ENCODE measurements at regions not wholly inside any gene's neighbourhood (a gene's known extent, or its start where the extent isn't known, plus 50 kb on each side); places are given as distances from the start of the nearest gene placed in this dataset.
"Not testable (repeated sequence)": the region's sequence is repeated elsewhere in the genome, so short reads cannot be mapped to it uniquely, and the experiment has no call there.

DNA sequence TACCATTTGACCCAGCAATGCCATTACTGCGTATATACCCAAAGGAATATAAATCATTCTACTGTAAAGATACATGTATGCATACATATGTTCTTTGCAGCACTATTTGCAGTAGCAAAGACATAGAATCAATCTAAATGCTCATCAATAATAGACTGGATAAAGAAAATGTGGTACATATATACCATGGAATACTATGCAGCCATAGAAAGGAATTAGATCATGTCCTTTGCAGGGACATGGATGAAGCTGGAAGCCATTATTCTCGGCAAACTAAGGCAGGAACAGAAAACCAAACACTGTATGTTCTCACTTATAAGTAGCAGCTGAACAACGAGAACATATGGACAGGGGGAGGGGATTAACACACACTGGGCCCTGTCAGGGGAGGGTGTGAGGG is 54.8 kb upstream of the ZNF30 start:
- DNase-seq = not testable (repeated sequence)

DNA sequence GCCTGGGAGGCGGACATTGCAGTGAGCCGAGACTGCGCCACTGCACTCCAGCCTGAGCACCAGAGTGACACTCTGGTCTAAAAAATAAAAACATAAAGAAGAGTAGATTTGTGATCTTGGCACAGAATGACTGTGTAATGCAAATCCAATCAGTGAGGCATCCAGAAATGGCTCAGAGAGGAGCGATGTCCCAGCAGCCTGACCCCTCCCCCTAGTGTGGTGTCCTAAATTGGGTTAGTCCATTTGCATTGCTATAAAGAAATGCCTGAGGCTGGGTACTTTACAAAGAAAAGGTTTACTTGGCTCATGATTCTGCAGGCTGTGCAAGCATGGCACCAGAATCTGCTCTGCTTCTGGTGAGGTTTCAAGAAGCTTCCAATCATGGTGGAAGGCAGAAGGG is 59.1 kb upstream of the ZNF30 start:
- DNase-seq = no peak

DNA sequence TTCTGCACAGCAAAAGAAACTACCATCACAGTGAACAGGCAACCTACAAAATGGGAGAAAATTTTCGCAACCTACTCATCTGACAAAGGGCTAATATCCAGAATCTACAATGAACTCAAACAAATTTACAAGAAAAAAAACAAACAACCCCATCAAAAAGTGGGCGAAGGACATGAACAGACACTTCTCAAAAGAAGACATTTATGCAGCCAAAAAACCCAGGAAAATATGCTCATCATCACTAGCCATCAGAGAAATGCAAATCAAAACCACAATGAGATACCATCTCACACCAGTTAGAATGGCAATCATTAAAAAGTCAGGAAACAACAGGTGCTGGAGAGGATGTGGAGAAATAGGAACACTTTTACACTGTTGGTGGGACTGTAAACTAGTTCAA is 61.5 kb upstream of the ZNF30 start:
- DNase-seq = not testable (repeated sequence)

DNA sequence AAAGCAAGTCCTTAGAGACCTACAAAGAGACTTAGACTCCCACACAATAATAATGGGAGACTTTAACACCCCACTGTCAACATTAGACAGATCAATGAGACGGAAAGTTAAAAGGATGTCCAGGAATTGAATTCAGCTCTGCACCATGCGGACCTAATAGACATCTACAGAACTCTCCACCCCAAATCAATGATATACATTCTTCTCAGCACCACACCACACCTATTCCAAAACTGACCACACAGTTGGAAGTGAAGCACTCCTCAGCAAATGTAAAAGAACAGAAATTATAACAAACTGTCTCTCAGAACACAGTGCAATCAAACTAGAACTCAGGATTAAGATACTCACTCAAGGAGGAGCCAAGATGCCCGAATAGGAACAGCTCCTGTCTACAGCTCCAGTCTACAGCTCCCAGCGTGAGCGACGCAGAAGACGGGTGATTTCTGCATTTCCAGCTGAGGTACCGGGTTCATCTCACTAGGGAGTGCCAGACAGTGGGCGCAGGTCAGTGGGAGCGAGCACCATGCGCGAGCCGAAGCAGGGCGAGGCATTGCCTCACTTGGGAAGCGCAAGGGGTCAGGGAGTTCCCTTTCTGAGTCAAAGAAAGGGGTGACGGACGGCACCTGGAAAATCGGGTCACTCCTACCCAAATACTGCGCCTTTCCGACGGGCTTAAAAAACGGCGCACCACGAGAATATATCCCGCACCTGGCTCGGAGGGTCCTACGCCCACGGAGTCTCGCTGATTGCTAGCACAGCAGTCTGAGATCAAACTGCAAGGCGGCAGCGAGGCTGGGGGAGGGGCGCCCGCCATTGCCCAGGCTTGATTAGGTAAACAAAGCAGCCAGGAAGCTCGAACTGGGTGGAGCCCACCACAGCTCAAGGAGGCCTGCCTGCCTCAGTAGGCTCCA is 66.6 kb upstream of the ZNF30 start:
- not testable (repeated sequence) for DNase-seq

DNA sequence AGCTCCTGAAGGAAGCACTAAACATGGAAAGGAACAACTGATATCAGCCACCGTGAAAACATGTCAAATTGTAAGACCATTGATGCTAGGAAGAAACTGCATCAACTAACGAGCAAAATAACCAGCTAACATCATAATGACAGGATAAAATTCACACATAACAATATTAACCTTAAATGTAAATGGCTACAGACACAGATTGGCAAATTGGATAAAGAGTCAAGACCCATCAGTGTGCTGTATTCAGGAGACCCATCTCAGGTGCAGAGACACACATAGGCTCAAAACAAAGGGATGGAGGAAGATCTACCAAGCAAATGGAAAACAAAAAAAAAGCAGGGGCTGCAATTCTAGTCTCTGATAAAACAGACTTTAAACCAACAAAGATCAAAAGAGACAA is 67.4 kb upstream of the ZNF30 start:
- DNase-seq = not testable (repeated sequence)

DNA sequence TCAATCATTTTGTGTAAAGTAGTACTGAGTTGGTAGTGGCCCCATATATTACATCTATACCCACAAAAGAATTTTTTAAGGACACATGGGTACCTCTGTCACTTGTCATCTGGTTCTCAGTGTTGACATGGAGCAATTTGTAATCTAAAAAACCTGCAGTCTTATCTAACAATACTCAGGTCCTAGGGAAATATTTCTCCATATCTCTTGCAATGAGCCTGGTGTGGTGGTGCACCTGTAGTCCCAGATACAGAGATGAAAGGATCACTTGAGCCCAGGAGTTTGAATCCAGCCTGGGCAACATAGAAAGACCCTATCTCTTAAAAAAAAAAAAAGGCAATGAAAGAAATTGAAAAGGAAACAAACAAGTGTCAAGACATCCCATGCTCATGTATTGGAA is 70.7 kb upstream of the ZNF30 start:
- no peak for DNase-seq

DNA sequence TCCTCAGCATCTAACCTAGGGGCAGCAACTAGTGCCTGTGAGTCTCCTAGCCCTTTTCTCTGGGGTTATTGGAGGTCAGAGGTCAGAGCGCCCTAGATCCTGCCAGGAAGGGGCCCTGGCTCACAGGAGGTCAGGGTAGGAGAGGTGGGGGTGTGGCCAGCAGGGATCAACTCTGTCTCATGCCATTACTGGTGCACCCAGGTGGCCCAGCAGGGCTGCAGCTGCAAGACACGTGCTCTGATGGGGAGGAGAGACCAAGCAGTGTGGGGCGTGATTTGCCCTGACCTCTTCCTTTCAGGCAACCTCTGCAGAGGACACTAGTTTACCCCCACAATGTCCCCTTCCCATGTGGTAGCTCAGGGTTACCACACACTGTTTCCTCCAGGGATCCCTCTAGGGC is 73.3 kb upstream of the ZNF30 start:
- no peak for DNase-seq

DNA sequence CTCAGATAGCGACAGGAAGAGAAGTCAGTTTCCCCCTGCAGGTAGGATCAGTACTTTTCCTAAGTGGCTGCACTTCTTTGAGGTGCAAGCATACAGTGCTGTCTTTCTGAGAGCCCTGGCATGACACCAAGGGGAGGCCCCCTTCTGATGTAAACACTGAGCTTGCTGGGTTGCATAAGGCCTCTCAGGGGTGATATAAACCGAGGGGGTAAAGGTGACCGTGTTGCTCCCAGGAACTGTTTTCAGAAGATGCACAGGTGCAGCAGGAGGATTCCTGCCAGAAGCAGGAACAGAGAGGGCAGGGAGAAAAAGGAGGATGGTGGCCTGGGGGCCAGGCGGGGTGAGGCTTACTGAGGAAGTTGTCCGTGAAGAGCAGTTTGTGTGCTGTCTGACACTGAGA is 74.0 kb upstream of the ZNF30 start:
- DNase-seq = no peak

DNA sequence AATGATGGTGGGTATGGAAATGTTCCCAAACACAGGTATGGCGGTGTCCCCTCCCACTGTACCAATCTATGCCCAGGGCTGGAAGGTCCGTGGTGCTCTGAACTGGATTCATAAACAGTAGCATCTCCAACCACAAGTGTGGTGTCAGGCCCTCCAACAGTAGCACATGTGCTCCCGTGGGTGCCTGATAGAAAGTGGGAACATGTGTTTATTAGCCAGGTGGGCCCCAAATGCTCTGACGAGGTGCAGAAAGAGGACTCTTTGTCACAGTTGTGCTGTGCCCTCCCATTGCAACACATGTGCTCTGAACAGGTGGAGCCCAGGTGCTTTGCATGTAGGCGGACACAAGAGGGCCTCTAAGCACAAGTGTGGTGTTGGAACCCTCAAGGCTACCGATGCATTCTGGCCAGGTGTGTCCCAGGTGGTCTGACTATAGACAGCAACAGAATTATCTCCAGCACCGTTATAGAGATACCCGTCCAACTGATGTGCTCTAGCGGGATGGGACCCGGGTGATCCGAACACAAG is 75.4 kb upstream of the ZNF30 start:
- no peak for DNase-seq

DNA sequence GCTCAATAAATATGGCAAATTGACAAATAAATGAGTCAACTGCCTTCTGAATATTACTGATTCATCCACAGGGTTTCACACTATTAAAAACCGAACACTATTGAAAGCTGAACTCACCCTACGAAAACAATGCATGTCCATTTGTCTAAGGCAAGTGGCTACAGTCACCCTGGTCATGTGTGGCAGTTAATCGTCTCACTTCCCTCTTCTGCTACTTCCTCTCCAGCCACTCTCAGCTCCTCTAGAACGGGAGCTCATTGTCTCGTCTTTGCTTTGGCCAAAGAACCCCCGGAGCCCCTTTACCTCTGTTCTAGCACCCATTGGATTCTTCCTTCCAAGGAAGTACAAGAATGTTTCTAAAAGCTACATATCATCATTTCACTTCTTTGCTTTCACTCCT is 74.4 kb upstream of the ZNF599 start:
- no peak for DNase-seq

DNA sequence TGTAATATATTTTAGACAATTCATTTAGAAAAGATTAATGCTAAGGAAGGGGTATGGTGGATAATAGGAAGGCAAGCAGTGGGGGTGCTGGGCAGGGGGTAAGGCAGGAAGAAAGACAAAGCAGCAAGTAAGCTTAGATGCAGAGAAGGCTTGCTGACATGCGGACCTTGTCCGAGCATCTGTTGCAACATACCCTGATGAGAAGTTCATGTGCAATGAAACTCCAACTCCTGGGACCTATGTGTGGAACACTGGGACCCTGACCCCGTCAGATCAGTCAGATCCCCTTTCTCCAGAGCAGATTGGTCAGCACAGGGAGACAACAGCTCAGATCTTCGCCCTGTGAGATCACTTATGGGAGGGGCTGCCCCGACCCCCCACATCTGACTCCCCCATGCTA is 71.3 kb upstream of the ZNF599 start:
- no peak for DNase-seq

DNA sequence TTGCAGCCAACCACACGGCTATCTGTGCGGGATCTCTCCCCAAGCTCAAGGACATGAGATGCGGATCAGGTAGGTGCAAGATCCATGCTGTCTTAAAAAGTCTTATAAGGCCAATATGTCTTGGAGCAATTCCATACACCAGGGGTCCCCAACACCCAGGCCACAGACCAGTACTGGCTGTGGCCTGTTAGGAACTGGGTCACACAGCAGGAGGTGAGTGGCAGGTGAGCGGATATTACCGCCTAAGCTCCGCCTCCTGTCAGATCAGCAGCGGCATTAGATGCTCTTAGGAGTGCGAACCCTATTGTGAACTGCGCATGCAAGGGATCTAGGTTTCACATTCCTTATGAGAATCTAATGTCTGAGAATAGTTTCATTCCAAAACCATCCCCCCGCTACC is 68.8 kb upstream of the ZNF599 start:
- DNase-seq = no peak

DNA sequence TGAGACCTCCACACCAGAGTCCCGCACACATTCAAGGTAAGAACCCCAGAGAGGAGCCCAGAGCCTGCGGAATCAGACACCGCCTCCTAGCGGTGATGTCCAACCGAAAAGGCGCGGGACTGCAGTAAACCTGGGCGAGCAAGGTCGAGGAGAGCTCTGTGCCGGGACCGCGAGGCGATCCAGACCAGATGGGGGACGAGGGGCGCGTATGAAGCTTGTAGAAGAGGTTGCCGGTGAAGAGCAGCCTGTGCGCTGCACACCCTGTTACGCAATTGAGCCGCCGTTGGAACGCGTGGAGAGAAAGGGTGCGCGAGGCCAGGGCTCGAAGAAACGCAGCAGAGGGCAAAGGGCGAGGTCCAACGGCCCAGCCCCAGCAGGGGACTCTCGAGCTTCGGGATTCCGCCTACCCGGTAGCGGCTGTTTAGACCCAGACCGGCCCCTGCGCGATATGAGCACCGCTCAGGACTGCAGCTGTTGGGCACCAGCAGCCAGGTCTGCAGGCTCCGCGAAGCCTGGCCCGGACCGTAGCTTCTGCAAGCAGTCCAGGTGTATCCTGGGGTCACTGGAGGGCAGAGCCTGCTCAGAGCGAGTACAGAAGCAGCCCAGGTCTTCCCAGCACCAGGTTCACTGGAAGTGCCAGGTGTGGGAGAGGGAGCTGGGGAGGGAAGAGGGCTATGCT is 65.9 kb upstream of the ZNF599 start:
- no peak for DNase-seq

DNA sequence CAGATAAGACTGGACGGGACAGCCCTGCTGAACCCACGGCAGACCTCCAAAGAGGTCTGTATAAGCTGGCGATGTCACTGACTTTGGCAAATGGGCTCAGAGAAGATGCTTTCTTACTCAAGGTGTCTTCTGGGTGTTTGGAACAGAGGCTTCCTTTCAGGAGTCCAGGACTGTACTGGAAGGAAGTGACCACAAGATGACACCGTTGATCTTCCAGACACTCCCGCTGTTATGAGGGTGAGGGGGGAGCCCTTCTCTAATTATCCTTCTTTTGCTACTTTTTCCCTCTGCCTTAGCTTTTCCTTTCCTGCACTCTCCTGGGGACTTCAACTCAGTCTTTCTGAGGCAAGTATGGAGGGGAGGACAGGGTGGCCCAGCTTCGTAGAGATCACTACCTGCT is 65.2 kb upstream of the ZNF599 start:
- DNase-seq = no peak

DNA sequence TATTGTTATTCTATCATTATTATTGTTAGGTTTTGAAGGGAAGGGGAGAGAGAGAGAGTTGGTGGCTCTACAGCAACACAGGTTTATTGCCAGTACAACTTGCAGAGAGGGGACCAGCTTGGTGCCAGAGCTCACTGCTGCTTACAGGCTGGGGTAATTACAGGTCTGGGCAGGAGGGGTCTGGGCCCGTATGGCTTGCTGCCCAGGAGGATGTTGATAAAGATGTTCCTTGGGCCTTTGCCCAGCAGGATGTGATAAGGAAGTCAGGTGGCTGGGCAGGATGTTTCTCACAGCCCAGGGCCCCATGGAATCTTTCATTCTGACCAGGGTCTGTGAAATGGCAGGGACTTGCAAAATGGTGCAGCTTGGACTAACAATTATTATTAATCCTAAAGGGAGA is 64.2 kb upstream of the ZNF599 start:
- DNase-seq = peak; percentile 29

DNA sequence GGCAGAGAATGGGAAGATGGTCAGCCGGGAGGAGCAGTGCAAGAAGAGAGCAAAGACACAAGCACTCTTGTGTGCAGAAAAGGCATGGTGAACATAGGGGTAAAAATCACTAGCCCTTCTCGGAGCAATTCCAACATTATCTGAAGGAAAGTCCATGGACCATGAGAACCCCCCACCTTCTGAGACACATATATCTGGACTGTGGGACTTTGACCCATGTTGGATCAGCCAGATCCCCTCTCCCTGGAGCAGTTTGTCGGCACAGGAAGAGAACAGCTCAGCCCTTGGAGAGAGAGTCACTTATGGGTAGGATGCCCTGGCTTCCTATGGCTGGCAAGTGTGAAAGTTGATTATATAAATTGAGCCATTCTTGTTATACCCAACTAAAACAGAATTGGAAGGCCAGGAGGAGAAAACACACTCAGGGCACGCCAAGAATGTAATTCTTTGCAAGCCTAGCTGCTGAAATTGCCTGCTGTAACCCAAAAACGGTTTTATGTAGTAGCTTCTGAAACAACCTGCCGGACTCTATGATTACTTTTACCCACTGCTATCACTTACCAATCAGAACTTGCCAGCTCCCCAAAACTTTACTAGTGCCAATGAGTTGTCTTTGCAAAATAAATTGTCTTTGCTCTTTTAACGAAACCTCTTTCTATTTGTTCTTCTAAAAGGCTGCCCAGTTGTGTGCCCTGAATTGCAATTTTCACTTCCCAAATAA is 62.8 kb upstream of the ZNF599 start:
- no peak for DNase-seq

DNA sequence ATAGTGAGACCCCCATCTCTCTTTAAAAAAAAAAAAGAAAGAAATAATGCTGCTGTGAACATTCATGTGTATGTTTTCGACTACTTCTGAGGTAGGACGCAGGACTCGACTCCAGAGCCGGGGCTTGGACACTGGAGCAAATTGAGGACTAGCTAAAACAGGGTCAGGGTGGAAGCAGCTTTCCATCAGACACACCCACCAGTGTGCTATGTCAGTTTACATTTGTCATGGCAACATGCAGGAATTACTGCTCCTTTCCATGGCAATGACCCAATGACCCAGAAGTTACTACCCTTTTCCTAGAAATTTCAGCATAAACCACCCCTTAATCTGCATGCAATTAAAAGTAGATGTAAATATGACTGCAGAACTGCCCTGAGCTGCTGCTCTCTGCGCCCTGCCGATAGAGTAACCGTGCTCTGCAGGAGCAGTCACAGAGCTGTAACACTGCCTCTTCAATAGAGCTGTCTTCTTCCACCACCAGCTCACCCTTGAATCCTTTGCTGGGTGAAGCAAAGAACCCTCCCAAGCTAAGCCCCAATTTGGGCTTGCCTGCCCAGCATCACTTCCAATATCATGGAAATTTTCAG is 61.6 kb upstream of the ZNF599 start:
- DNase-seq = no peak

DNA sequence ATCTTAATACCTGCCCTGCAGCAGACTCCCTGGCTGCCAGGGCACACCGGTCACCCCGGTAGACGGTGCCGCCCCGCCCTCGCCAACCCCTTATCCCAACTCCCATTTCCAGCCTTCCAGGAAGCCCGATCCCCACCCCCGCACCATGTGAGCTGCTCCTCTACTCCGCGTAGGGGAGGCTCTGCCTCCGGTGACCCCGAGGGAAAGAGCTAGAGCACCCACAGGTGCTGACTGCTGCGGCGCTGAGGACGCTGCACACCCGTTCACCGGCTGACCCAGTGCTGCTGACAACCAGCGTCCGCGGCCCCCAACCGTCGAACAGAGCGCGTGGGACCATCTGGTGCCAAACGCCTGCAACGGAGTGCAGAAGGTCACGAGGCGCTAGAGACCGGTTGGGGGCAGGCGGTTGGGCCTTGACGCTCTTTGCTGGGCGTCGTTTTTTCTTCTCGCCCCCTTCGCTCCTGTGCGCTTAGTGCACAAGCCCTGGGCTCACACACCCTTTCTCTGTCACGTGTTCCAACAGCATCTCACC is 59.6 kb upstream of the ZNF599 start:
- DNase-seq = no peak

DNA sequence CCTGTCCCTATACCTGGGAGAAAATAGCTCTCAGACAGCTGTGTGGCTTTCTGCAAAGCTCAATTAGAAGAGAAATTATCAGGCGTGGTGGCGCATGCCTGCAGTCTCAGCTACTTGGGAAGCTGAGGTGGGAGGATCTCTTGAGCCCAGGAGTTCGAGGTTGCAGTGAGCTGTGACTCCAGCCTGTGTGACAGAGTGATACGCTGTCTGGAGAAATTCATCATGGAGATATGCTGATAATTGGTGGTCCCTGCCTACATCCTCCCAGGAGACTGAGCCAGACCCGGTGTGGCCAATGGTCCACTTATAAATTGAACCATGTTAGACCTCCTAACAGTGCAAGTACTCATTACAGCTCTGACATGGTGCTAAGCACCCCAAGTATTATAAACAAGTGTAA is 58.7 kb upstream of the ZNF599 start:
- no peak for DNase-seq

DNA sequence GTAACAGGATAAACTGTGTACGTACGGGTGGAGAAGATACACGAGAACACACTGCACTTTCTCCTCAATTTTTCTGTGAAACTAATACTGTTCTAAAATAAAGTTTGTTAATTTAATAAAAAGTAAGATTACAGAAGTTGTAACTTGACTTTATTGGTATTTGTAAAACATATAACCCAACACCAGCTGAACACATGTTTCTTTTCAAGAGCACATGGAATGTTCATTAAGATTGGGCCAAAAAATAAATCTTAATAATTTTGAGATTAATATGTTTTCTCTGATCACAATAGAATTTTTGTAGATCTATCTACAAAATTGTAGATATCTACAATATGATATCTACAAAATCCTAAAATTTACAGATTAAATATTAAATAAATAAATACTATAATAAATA is 55.1 kb upstream of the ZNF599 start:
- DNase-seq = no peak

DNA sequence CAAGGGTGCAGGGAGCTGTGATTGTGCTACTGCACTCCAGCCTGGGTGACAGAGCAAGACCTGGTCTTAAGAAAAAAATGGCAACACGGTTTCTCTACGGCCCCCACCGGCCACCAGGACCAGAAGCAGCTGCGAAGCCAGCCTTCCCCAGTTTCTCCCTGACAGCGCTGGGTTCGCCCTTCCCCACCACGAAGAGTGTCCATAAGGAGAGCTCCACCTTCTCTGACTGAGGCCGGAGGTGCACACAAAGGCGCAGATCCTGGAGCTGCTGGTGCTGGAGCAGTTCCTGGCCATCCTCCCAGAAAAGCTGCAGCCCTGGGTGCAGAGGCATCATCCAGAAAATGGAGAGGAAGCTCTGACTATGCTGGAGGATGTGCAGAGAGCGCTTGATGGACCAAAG is 52.2 kb upstream of the ZNF599 start:
- no peak for DNase-seq

DNA sequence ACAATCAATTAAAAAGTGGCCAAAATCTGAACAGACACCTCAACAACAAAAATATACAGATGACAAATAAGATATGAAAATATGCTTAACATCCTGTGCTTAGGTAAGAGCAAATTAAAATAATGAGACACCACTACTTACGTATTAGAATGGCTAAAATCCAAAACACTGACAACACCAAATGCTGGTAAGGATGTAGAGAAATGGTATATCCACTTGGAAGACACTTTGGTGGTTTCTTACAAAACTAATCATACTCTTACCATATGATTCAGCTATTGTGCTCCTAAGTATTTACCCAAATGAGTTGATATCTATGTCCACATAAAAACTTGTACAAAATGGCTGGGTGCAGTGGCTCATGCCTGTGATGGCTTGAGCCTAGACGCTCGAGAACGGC is 51.7 kb upstream of the ZNF599 start:
- no peak for DNase-seq
